Vagina (tissue), 2 donors: ENCODE measurements at regions not wholly inside any gene's neighbourhood (a gene's known extent, or its start where the extent isn't known, plus 50 kb on each side); places are given as distances from the start of the nearest gene placed in this dataset.
A peak's percentile ranks its signal among the peaks of the same experiment; 100 is the strongest.

Experiments
- POLR2A ChIP-seq, 2 donors: fragments of 450-650 bp; IDR thresholded peaks; one replicate each; pipeline ENCODE4 v1.6.1; 2017; ENCODE audit warnings: antibody characterized with exemption in 2 of 2, mild to moderate bottlenecking in 2 of 2, moderate library complexity in 2 of 2
- POLR2AphosphoS5 ChIP-seq, 2 donors: sonication (generic); formaldehyde crosslinking; IDR thresholded peaks; one replicate each; pipeline ENCODE4 v1.9.0; 2017; ENCODE audit warnings: antibody characterized with exemption in 2 of 2, mild to moderate bottlenecking in 2 of 2, low read depth in 1 of 2; ENCODE audit not compliant: insufficient read depth in 1 of 2
- TF ChIP-seq, protein P1 (sequence below), 3 experiments: fragments of 450-650 bp in 2 of 3; fragments of 200-600 bp in 1 of 3; sonication (generic) in 1 of 3; IDR thresholded peaks; one replicate each; pipeline ENCODE4 v1.5.1; 2017 to 2019; ENCODE audit warnings: antibody characterized with exemption in 3 of 3, mild to moderate bottlenecking in 2 of 3, moderate library complexity in 2 of 3

DNA sequence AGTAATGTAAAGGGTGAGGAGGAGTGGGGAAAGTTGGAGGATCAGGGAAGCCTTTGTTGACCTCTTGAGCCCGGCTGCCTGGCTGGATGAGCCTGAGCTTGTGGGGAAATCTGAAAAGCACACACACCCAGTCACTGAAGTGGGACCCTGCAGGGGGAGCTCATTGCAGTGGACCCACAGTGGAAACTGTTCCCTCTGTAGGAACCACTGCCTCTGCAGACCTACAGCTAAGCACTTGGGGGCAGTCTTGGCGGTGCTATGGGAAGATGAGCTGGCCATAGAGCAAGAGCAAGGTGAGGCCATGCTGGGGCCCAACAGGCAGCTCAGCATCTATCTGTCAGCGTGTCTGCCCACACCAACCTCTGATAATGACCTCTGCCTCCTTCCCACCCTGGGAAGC lies 294.8 kb downstream of the TSHZ3 start:
- TF ChIP-seq, protein P1, sequence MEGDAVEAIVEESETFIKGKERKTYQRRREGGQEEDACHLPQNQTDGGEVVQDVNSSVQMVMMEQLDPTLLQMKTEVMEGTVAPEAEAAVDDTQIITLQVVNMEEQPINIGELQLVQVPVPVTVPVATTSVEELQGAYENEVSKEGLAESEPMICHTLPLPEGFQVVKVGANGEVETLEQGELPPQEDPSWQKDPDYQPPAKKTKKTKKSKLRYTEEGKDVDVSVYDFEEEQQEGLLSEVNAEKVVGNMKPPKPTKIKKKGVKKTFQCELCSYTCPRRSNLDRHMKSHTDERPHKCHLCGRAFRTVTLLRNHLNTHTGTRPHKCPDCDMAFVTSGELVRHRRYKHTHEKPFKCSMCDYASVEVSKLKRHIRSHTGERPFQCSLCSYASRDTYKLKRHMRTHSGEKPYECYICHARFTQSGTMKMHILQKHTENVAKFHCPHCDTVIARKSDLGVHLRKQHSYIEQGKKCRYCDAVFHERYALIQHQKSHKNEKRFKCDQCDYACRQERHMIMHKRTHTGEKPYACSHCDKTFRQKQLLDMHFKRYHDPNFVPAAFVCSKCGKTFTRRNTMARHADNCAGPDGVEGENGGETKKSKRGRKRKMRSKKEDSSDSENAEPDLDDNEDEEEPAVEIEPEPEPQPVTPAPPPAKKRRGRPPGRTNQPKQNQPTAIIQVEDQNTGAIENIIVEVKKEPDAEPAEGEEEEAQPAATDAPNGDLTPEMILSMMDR (IDR thresholded peaks at IDR 0.05) = peak in 1 of 3 experiments; percentile 17
- TF ChIP-seq POLR2AphosphoS5 (IDR thresholded peaks at IDR 0.05; ENCODE audit: insufficient read depth in 1 of 2, low read depth in 1 of 2) = no peak
- no peak for TF ChIP-seq POLR2A (IDR thresholded peaks at IDR 0.05)
